A673 (cell line): ENCODE measurements at regions not wholly inside any gene's neighbourhood (a gene's known extent, or its start where the extent isn't known, plus 50 kb on each side); places are given as distances from the start of the nearest gene placed in this dataset.
"Not testable (repeated sequence)": the region's sequence is repeated elsewhere in the genome, so short reads cannot be mapped to it uniquely, and the experiment has no call there.

Source experiments
- BruUV-seq: library from RNA; stranded (reverse); fragments of 400-500 nt; replicated peaks from 2 replicates; lab custom pipeline; 2021; lab: Mats Ljungman, UMichigan
- CTCF ChIA-PET: fragments of 300-600 bp; sonication (Branson Sonifier 250); formaldehyde crosslinking; loops from one replicate; lab custom pipeline; 2022; ENCODE audit warnings: antibody characterized with exemption; lab: Charles Lee
- POLR2A ChIA-PET: fragments of 300-600 bp; sonication (Branson Sonifier 250); formaldehyde crosslinking; loops from one replicate; lab custom pipeline; 2022; ENCODE audit warnings: antibody characterized with exemption; ENCODE audit not compliant: low non-redundant PET; lab: Charles Lee
- DNase-seq: peaks from one replicate; pipeline ENCODE4 v3.0.0-alpha.2; 2015; ENCODE audit warnings: low spot score
- H3K27ac ChIP-seq: fragments of 200-600 bp; sonication (generic); 2 replicates; pipeline ENCODE4 v1.5.1; 2016; ENCODE audit warnings: mixed run types, low read depth, mild to moderate bottlenecking, mixed read lengths, antibody characterized with exemption, low read length; ENCODE audit not compliant: poor library complexity, severe bottlenecking
- H3K27me3 ChIP-seq: fragments of 200-600 bp; sonication (generic); replicated peaks from 2 replicates; pipeline ENCODE4 v1.6.1; 2017; ENCODE audit warnings: mixed run types, low read depth, mild to moderate bottlenecking, mixed read lengths, antibody characterized with exemption, low read length; ENCODE audit not compliant: insufficient read depth, poor library complexity
- H3K36me3 ChIP-seq: fragments of 200-600 bp; sonication (generic); 2 replicates; pipeline ENCODE4 v1.6.1; 2016; ENCODE audit warnings: mixed run types, mild to moderate bottlenecking, mixed read lengths, antibody characterized with exemption, low read length; ENCODE audit not compliant: insufficient read depth, poor library complexity, severe bottlenecking
- H3K4me1 ChIP-seq: fragments of 200-600 bp; sonication (generic); 2 replicates; pipeline ENCODE4 v1.6.1; 2017; ENCODE audit warnings: mixed run types, mild to moderate bottlenecking, mixed read lengths, antibody characterized with exemption, low read length; ENCODE audit not compliant: insufficient read depth, poor library complexity, severe bottlenecking
- H3K4me3 ChIP-seq: fragments of 200-600 bp; sonication (generic); 2 replicates; pipeline ENCODE4 v1.5.1; 2016; ENCODE audit warnings: low read depth, mixed run types, mild to moderate bottlenecking, mixed read lengths, low read length; ENCODE audit not compliant: poor library complexity, severe bottlenecking
- H3K9me3 ChIP-seq: fragments of 200-600 bp; sonication (generic); 2 replicates; pipeline ENCODE4 v1.6.1; 2016; ENCODE audit warnings: mixed run types, low read depth, mild to moderate bottlenecking, mixed read lengths, antibody characterized with exemption, low read length; ENCODE audit not compliant: poor library complexity, severe bottlenecking
- intact Hi-C: fragments of 100-400 bp; cut with micrococcal nuclease; formaldehyde crosslinking; loops from one replicate; pipeline ENCODE4 v1.10.0; 2022; ENCODE audit not compliant: unreplicated experiment

GRCh38 chr15:20084026-20084425 lies 457.6 kb downstream of the GOLGA6L6 start:
- POLR2A ChIA-PET, intact Hi-C loops, H3K4me1 ChIP-seq, H3K27ac ChIP-seq, H3K4me3 ChIP-seq, H3K27me3 ChIP-seq, BruUV-seq, CTCF ChIA-PET, H3K9me3 ChIP-seq, H3K36me3 ChIP-seq, DNase-seq: not testable (repeated sequence)

DNA sequence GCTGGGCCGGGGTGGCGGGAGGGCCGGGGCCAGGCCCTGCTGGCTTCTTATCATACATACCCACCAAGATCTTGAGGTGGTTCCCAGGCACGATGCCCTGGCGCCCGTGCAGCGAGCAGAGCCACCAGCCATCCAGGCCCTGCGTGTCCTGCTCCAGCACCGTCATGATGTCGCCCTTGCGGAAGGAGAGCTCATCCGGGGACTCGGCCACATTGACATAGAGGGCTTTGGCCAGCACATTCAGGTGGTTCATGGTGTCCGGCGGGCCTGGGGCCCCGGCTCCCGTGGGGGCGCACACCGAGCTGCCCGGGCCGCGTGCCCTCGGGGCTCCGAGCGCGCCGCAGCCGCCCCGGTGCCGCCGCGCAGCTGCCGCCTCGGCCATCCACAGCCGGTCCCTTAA lies 467.5 kb downstream of the GOLGA6L6 start:
- BruUV-seq, H3K36me3 ChIP-seq, H3K4me1 ChIP-seq, DNase-seq, H3K27me3 ChIP-seq, POLR2A ChIA-PET, H3K9me3 ChIP-seq, H3K4me3 ChIP-seq, intact Hi-C loops, CTCF ChIA-PET, H3K27ac ChIP-seq: not testable (repeated sequence)

- DNase-seq, H3K4me3 ChIP-seq, BruUV-seq, H3K4me1 ChIP-seq, H3K9me3 ChIP-seq, H3K27me3 ChIP-seq, H3K27ac ChIP-seq, intact Hi-C loops, CTCF ChIA-PET, H3K36me3 ChIP-seq, POLR2A ChIA-PET: not testable (repeated sequence)
Measured at GRCh38 chr15:20069043-20069442, 472.6 kb downstream of the GOLGA6L6 start.

- DNase-seq: not testable (repeated sequence)
Measured at GRCh38 chr15:20066173-20066572, 475.4 kb downstream of the GOLGA6L6 start.

DNA sequence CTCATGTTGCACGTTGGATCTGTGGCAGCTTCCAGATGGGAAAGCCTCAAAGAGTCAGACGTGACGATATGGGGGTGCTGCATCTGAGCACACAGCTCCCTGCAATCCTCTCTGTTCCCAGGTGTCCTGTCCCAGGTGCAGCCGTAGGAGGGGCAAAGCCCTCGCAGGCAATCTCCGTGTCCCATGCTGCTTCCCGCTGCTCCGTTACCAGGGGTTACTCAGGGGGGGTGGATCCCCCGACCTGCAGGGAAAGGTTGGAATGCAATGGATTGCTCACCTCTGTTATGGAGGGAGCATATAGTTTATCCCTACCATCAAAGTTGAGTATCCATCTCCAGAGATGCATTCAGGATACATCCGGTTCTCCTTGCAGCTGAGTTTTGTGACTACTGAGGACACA lies 476.1 kb downstream of the GOLGA6L6 start:
- intact Hi-C loops, H3K36me3 ChIP-seq, H3K27me3 ChIP-seq, H3K4me3 ChIP-seq, CTCF ChIA-PET, POLR2A ChIA-PET, H3K4me1 ChIP-seq, BruUV-seq, H3K9me3 ChIP-seq, H3K27ac ChIP-seq, DNase-seq: not testable (repeated sequence)

More at GRCh38 chr15:20066173-20066572, 475.4 kb downstream of the GOLGA6L6 start:
- CTCF ChIA-PET, H3K27me3 ChIP-seq, H3K27ac ChIP-seq, intact Hi-C loops, H3K4me3 ChIP-seq, H3K9me3 ChIP-seq, BruUV-seq, POLR2A ChIA-PET, H3K36me3 ChIP-seq, H3K4me1 ChIP-seq: not testable (repeated sequence)

GRCh38 chr15:20063167-20063566 lies 478.4 kb downstream of the GOLGA6L6 start:
- H3K4me3 ChIP-seq, H3K4me1 ChIP-seq, CTCF ChIA-PET, intact Hi-C loops, H3K9me3 ChIP-seq, BruUV-seq, H3K36me3 ChIP-seq, POLR2A ChIA-PET, DNase-seq, H3K27me3 ChIP-seq, H3K27ac ChIP-seq: not testable (repeated sequence)

- H3K36me3 ChIP-seq, H3K9me3 ChIP-seq, H3K4me3 ChIP-seq, BruUV-seq, DNase-seq, H3K27me3 ChIP-seq, H3K27ac ChIP-seq, POLR2A ChIA-PET, CTCF ChIA-PET, H3K4me1 ChIP-seq, intact Hi-C loops: not testable (repeated sequence)
Measured at GRCh38 chr15:20060838-20061237, 480.8 kb downstream of the GOLGA6L6 start.

GRCh38 chr15:20056871-20057270 lies 484.7 kb downstream of the GOLGA6L6 start:
- CTCF ChIA-PET, H3K4me3 ChIP-seq, DNase-seq, H3K4me1 ChIP-seq, H3K27ac ChIP-seq, BruUV-seq, H3K9me3 ChIP-seq, H3K36me3 ChIP-seq, POLR2A ChIA-PET, intact Hi-C loops, H3K27me3 ChIP-seq: not testable (repeated sequence)
